ENCODE measurements at regions not wholly inside any gene's neighbourhood (a gene's known extent, or its start where the extent isn't known, plus 50 kb on each side); places are given as distances from the start of the nearest gene placed in this dataset.

DNA sequence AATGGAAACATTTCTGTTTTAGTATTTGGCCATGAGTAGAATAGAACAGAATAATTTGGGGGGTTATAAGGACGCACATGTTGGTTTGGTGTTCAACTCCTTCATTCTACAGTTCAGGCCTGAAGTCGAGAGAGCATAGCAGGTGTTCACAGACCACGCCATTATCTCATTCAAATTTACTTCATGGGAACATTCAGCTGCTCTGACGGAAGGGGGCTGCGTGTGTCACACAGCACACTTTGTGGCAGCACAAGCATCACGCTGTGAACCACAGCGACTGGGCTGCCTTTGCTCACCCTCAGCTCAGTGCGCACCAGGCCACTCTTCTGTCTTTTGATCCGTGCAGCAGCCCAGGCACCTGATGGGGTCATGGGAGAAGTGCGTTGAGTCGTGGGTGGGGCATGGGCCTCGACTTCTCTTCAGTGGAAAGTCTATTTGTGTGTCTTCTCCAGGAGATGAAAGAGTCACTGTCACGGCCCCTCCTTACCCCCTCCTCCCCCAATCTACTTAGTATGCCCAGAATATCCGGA lies 348.6 kb upstream of the SALL3 start:
- no peaks in the 10 kb centered on the region for H3K27me3 ChIP-seq (ENCODE audit: control insufficient read depth in 1 of 2, insufficient read depth in 2 of 2, low read length in 2 of 2)
- H3K4me1 ChIP-seq (ENCODE audit: control insufficient read depth in 1 of 2, insufficient read depth in 2 of 2, low read length in 2 of 2) = no peaks in the 10 kb centered on the region
- no peak overlapping the region for H3K9ac ChIP-seq (ENCODE audit: low read depth in 1 of 2, low read length in 2 of 2)
- H3K4me3 ChIP-seq (ENCODE audit: low read depth in 1 of 2, low read length in 2 of 2) = no peak overlapping the region
- H3K9me3 ChIP-seq (ENCODE audit: control insufficient read depth in 1 of 2, low read length in 2 of 2) = peaks cover 0 to 2% of the 10 kb centered on the region in 2 donors
- H3K36me3 ChIP-seq (ENCODE audit: control insufficient read depth in 1 of 2, insufficient read depth in 2 of 2, low read length in 2 of 2) = no peaks in the 10 kb centered on the region
- H3K27ac ChIP-seq (ENCODE audit: low read depth, low read length) = no peak overlapping the region

GRCh38 chr18:78632111-78632541 lies 347.5 kb upstream of the SALL3 start:
- Histone ChIP-seq H3K9me3 (ENCODE audit: control insufficient read depth in 1 of 2, low read length in 2 of 2) (peaks cover 7 to 8% of the 10 kb centered on the region in 2 donors), H3K27ac (ENCODE audit: low read depth, low read length) (no peak overlapping the region), H3K9ac (ENCODE audit: low read depth in 1 of 2, low read length in 2 of 2) (no peak overlapping the region), H3K27me3 (ENCODE audit: control insufficient read depth in 1 of 2, insufficient read depth in 2 of 2, low read length in 2 of 2) (no peaks in the 10 kb centered on the region), H3K4me1 (ENCODE audit: control insufficient read depth in 1 of 2, insufficient read depth in 2 of 2, low read length in 2 of 2) (no peaks in the 10 kb centered on the region), H3K4me3 (ENCODE audit: low read depth in 1 of 2, low read length in 2 of 2) (no peak overlapping the region), H3K36me3 (ENCODE audit: control insufficient read depth in 1 of 2, insufficient read depth in 2 of 2, low read length in 2 of 2) (no peaks in the 10 kb centered on the region)

DNA sequence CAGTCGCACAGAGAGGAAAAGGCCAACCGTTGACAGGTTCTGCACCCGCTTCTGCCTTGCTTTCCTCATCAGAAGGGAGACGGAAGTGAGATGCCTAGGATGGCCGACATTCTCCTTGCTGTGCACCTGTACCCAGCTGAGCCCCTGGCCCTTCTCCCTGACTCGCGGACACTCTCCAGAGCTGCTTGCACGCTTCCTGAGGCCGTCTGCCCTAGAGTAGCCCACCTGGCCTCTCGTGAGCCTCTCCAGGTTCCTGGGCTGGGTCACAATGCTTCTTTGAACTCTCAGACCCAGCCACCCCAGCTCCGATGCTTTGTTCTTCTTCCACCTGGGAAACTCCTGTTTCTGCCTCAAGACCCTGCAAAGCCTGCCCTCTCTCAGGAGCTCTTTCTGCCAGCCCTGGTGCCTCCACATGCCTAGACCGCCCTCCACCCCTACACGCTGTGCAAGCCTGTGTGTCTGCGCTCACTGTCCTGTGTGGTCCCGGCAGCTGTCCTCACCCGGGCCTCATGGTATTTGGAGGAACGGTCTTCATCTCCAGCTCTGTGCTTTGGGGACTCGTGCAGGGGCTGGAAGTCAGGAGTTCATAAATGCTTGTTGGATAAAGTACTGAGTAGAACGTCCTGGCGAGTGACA lies 345.4 kb upstream of the SALL3 start:
- H3K36me3 ChIP-seq (ENCODE audit: control insufficient read depth in 1 of 2, insufficient read depth in 2 of 2, low read length in 2 of 2) = no peaks in the 10 kb centered on the region
- no peak overlapping the region for H3K27ac ChIP-seq (ENCODE audit: low read depth, low read length)
- H3K9ac ChIP-seq (ENCODE audit: low read depth in 1 of 2, low read length in 2 of 2) = no peak overlapping the region
- no peak overlapping the region for H3K4me3 ChIP-seq (ENCODE audit: low read depth in 1 of 2, low read length in 2 of 2)
- H3K27me3 ChIP-seq (ENCODE audit: control insufficient read depth in 1 of 2, insufficient read depth in 2 of 2, low read length in 2 of 2) = no peaks in the 10 kb centered on the region
- H3K4me1 ChIP-seq (ENCODE audit: control insufficient read depth in 1 of 2, insufficient read depth in 2 of 2, low read length in 2 of 2) = no peaks in the 10 kb centered on the region
- H3K9me3 ChIP-seq (ENCODE audit: control insufficient read depth in 1 of 2, low read length in 2 of 2) = peaks cover 7 to 8% of the 10 kb centered on the region in 2 donors

DNA sequence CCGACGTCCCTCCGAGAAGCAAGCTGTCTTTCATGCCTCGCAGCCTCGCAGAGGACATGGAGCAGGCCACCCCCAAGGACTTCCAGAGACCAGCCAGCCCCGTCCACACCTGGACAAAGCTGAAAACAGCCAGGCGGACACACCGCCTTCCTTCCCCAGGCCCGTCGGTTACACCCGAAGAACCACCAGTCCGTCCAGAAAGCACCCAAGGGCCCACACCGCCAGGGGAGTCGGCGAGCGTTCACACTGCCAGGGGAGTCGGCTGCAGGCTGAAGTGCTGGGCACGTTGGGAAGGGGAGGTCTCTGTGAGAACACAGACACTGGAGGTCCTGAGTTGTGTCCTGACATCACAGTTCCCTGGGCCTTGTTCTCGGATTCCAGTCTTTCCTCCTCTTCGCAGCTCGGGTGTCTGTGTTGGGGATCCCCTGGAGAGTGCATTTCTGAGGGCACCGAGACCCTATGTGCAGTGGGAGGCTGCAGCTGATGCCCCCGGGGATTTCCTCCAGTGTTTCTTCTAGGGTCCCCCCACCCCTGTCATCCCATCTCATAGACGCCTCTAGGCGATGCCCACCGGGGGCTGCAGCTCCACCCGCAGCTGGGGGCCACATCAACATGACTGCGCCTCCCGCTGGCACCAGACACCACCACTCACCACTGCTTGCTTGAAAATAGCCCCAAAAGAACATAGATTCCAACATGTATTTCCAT lies 344.4 kb upstream of the SALL3 start:
- no peaks in the 10 kb centered on the region for H3K27me3 ChIP-seq (ENCODE audit: control insufficient read depth in 1 of 2, insufficient read depth in 2 of 2, low read length in 2 of 2)
- H3K27ac ChIP-seq (ENCODE audit: low read depth, low read length) = no peak overlapping the region
- H3K9me3 ChIP-seq (ENCODE audit: control insufficient read depth in 1 of 2, low read length in 2 of 2) = peaks cover 7 to 8% of the 10 kb centered on the region in 2 donors
- no peaks in the 10 kb centered on the region for H3K36me3 ChIP-seq (ENCODE audit: control insufficient read depth in 1 of 2, insufficient read depth in 2 of 2, low read length in 2 of 2)
- H3K9ac ChIP-seq (ENCODE audit: low read depth in 1 of 2, low read length in 2 of 2) = no peak overlapping the region
- no peak overlapping the region for H3K4me3 ChIP-seq (ENCODE audit: low read depth in 1 of 2, low read length in 2 of 2)
- no peaks in the 10 kb centered on the region for H3K4me1 ChIP-seq (ENCODE audit: control insufficient read depth in 1 of 2, insufficient read depth in 2 of 2, low read length in 2 of 2)

DNA sequence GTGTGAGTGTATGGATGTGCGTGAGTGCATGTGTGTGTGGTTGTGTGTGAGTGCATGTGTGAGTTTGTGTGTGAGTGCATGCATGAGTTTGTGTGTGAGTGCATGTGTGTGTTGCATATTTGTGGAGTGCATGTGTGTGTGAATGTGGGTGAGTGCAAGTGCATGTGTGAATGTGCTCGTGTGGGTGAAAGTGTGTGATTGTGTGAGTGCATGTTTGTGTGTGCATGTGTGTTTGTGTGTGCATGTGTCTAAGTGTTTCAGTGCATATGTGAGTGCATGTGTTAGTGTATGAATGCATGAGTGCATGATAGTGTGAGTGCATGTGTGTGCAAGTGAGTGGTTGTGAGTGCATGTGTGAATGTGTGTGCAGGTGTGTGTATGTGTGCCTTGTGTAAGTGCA lies 343.4 kb upstream of the SALL3 start:
- Histone ChIP-seq H3K4me3 (ENCODE audit: low read depth in 1 of 2, low read length in 2 of 2) (no peak overlapping the region), H3K27me3 (ENCODE audit: control insufficient read depth in 1 of 2, insufficient read depth in 2 of 2, low read length in 2 of 2) (no peaks in the 10 kb centered on the region), H3K27ac (ENCODE audit: low read depth, low read length) (no peak overlapping the region), H3K4me1 (ENCODE audit: control insufficient read depth in 1 of 2, insufficient read depth in 2 of 2, low read length in 2 of 2) (no peaks in the 10 kb centered on the region), H3K9me3 (ENCODE audit: control insufficient read depth in 1 of 2, low read length in 2 of 2) (peaks cover 7 to 8% of the 10 kb centered on the region in 2 donors), H3K9ac (ENCODE audit: low read depth in 1 of 2, low read length in 2 of 2) (no peak overlapping the region), H3K36me3 (ENCODE audit: control insufficient read depth in 1 of 2, insufficient read depth in 2 of 2, low read length in 2 of 2) (no peaks in the 10 kb centered on the region)

DNA sequence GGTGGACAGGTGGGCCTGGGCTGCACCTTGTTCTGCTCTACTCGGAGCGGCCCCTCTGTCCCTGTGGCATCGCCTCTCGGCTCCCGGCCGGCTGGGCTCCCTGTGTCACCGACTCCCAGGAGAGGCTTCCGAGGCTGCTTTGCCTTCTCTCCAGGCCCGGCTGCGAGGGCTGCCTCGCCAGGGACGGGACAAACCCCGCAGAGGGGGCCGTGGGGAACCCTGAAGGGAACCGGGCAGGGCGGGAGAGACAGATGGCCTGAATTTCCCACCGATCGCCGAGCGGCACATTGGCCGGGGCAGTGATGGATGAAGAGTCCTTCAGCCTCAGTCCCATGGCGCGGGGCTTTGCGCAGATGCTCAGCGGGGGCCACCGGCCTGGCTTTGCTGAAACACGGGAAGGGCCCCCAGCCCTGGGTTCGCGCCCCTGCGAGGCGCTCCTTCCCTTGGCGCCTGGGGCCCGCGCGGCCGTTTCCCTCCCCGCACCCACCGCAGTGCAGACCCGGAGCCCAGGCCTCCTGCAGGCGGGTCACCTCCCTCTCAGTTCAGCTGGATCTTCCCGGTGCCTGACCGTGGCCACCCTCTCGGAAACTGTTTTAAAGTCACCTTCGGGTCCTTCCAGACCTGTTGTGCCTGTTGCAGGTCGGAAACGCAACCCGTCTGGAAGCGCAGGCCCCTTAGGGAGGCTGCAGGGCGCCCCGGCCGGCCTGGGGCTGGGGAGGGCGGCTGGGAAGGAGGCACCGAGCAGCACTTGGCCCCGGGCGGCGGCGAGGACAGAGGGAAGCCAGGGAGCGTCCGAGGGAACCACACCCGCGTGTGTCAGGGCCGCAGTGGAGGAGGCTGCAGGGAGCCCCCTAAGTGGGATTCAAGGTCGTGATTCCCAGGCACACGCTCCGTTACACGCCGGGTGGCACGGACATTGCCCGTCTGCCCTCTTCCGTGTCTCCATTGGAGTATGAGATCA lies 341.9 kb upstream of the SALL3 start:
- Histone ChIP-seq H3K27ac (ENCODE audit: low read depth, low read length) (no peak overlapping the region), H3K9me3 (ENCODE audit: control insufficient read depth in 1 of 2, low read length in 2 of 2) (peaks cover 7 to 8% of the 10 kb centered on the region in 2 donors), H3K4me1 (ENCODE audit: control insufficient read depth in 1 of 2, insufficient read depth in 2 of 2, low read length in 2 of 2) (no peaks in the 10 kb centered on the region), H3K27me3 (ENCODE audit: control insufficient read depth in 1 of 2, insufficient read depth in 2 of 2, low read length in 2 of 2) (no peaks in the 10 kb centered on the region), H3K36me3 (ENCODE audit: control insufficient read depth in 1 of 2, insufficient read depth in 2 of 2, low read length in 2 of 2) (no peaks in the 10 kb centered on the region), H3K9ac (ENCODE audit: low read depth in 1 of 2, low read length in 2 of 2) (no peak overlapping the region), H3K4me3 (ENCODE audit: low read depth in 1 of 2, low read length in 2 of 2) (no peak overlapping the region)

- H3K9ac ChIP-seq (ENCODE audit: low read depth in 1 of 2, low read length in 2 of 2) = no peak overlapping the region
- peaks cover 7 to 8% of the 10 kb centered on the region in 2 donors for H3K9me3 ChIP-seq (ENCODE audit: control insufficient read depth in 1 of 2, low read length in 2 of 2)
- no peak overlapping the region for H3K27ac ChIP-seq (ENCODE audit: low read depth, low read length)
- H3K36me3 ChIP-seq (ENCODE audit: control insufficient read depth in 1 of 2, insufficient read depth in 2 of 2, low read length in 2 of 2) = no peaks in the 10 kb centered on the region
- H3K4me1 ChIP-seq (ENCODE audit: control insufficient read depth in 1 of 2, insufficient read depth in 2 of 2, low read length in 2 of 2) = no peaks in the 10 kb centered on the region
- no peak overlapping the region for H3K4me3 ChIP-seq (ENCODE audit: low read depth in 1 of 2, low read length in 2 of 2)
- H3K27me3 ChIP-seq (ENCODE audit: control insufficient read depth in 1 of 2, insufficient read depth in 2 of 2, low read length in 2 of 2) = no peaks in the 10 kb centered on the region
Measured at GRCh38 chr18:78639006-78639950, 340.3 kb upstream of the SALL3 start.

DNA sequence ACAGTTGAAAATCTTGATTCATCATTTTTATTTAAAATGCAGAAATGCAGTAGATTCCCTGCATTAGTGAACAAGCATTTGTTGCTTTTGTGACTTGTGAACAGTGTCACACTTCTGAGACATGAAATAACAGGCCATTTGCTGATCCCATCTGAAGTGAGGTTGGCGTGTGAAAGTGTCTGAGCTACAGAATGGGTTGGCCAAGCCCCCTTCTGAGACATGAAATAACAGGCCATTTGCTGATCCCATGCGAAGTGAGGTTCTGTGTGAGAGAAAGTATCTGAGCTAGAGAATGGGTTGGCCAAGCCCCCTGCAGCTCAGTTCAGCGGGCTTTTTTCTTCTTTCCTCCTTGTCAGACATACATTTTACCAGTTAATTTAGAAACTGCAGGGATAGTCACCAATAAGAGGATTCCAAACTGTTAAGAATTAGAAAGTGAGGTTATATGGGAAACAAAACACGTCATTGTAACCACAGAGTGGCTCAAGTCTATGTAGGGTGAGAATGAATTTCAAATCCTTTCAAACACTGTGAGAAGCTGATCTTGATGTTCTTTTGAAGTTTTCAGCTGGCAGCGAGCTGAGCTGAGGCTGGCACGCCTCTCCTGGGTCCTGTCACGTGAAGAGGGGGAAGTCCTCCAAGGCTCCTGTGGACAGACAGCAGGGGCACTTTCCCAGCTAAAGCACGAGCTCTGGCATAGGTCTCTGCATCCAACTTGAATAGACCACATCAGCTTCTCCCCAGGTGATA lies 339.2 kb upstream of the SALL3 start:
- Histone ChIP-seq H3K9ac (ENCODE audit: low read depth in 1 of 2, low read length in 2 of 2) (no peak overlapping the region), H3K36me3 (ENCODE audit: control insufficient read depth in 1 of 2, insufficient read depth in 2 of 2, low read length in 2 of 2) (no peaks in the 10 kb centered on the region), H3K27ac (ENCODE audit: low read depth, low read length) (no peak overlapping the region), H3K27me3 (ENCODE audit: control insufficient read depth in 1 of 2, insufficient read depth in 2 of 2, low read length in 2 of 2) (no peaks in the 10 kb centered on the region), H3K4me3 (ENCODE audit: low read depth in 1 of 2, low read length in 2 of 2) (no peak overlapping the region), H3K9me3 (ENCODE audit: control insufficient read depth in 1 of 2, low read length in 2 of 2) (peaks cover 7 to 8% of the 10 kb centered on the region in 2 donors), H3K4me1 (ENCODE audit: control insufficient read depth in 1 of 2, insufficient read depth in 2 of 2, low read length in 2 of 2) (no peaks in the 10 kb centered on the region)

Data from duodenal mucosa (tissue), 2 donors.